Ovary (tissue), 7 donors: ENCODE measurements at regions not wholly inside any gene's neighbourhood (a gene's known extent, or its start where the extent isn't known, plus 50 kb on each side); places are given as distances from the start of the nearest gene placed in this dataset.

ENCODE experiments used
- DNase-seq, 5 donors: peaks; one replicate each; pipeline ENCODE4 v3.0.0-alpha.2; 2019 to 2020
- H3K27ac ChIP-seq, 2 donors: fragments of 200-600 bp; one replicate each; pipeline versions ENCODE4 v1.5.1 to v1.8.0; 2019 to 2022
- H3K27me3 ChIP-seq: fragments of 200-600 bp; one replicate; pipeline ENCODE4 v1.8.0; 2022
- H3K36me3 ChIP-seq: fragments of 200-600 bp; sonication (generic); one replicate; pipeline ENCODE4 v1.5.1; 2019
- H3K4me1 ChIP-seq: one replicate; pipeline ENCODE4 v1.8.1; 2013; ENCODE audit warnings: mild to moderate bottlenecking, moderate library complexity; ENCODE audit not compliant: insufficient read depth
- H3K4me3 ChIP-seq: fragments of 200-600 bp; sonication (generic); one replicate; pipeline ENCODE4 v1.5.1; 2017
- H3K9me3 ChIP-seq, 2 donors: fragments of 200-600 bp in 1 of 2; sonication (generic) in 1 of 2; one replicate each; pipeline versions ENCODE4 v1.5.1 to v1.8.1; 2013 to 2019; ENCODE audit warnings: mild to moderate bottlenecking in 1 of 2, moderate library complexity in 1 of 2
- CTCF ChIP-seq, 3 donors: fragments of 450-650 bp in 2 of 3; fragments of 200-600 bp in 1 of 3; IDR thresholded peaks; one replicate each; pipeline versions ENCODE4 v1.5.1 to v1.8.0; 2016 to 2022; ENCODE audit warnings: antibody characterized with exemption in 3 of 3, mild to moderate bottlenecking in 1 of 3
- EP300 ChIP-seq: sonication (generic); formaldehyde crosslinking; IDR thresholded peaks from one replicate; pipeline ENCODE4 v1.6.1; 2017; ENCODE audit warnings: antibody characterized with exemption
- POLR2A ChIP-seq: fragments of 450-650 bp; IDR thresholded peaks from one replicate; pipeline ENCODE4 v1.6.1; 2017; ENCODE audit warnings: antibody characterized with exemption, mild to moderate bottlenecking, moderate library complexity
- WGBS, 3 donors: extraction: QIAGEN DNeasy Blood & Tissue Kit in 1 of 3; methylation state at CpG; one replicate each; pipeline versions ENCODE4 v1.1.5 to v1.1.7; 2013 to 2017; 5-methylcytosine and 5-hydroxymethylcytosine counted together
- intact Hi-C, 4 donors: fragments of 100-400 bp; cut with DNase I; formaldehyde crosslinking; loops; one replicate each; pipeline versions ENCODE4 v1.11.0 to v1.15.1; 2022 to 2023
- donor health status: DM: no; HTN: no; CAD: no; lungs with moderate emphysema.
- donor health status: DM: no; HTN: no; CAD: no.
- donor health status: Bipolar disorder and iron deficiency.
- donor health status: DM: no; HTN: no; CAD: no.
- donor health status: DM: yes; HTN: yes; CAD: no.

- H3K27ac ChIP-seq, result no peak overlapping the region
- 68 to 80% (median 75%) methylated on average over 9 of the region's 9 CpGs for WGBS, 3 donors
- no peaks in the 10 kb centered on the region for H3K4me1 ChIP-seq
- no peak for DNase-seq
- no peaks in the 10 kb centered on the region for H3K27me3 ChIP-seq
- no peaks in the 10 kb centered on the region for H3K9me3 ChIP-seq
- intact Hi-C loops, result no loop called here
- no peak overlapping the region for H3K4me3 ChIP-seq
- H3K36me3 ChIP-seq, result no peaks in the 10 kb centered on the region
- TF ChIP-seq POLR2A, result no peak
- no peak for TF ChIP-seq CTCF (IDR thresholded peaks at IDR 0.05)
- no peak for TF ChIP-seq EP300
Measured at GRCh38 chr5:2996687-2997086, 245.2 kb upstream of the IRX2 start.

- WGBS, 3 donors, result 75 to 89% (median 85%) methylated on average over 10 to 12 of the region's 12 CpGs
- H3K4me3 ChIP-seq, result no peak overlapping the region
- TF ChIP-seq POLR2A, result no peak
- TF ChIP-seq EP300, result no peak
- TF ChIP-seq CTCF (IDR thresholded peaks at IDR 0.05), result no peak
- H3K9me3 ChIP-seq, result no peaks in the 10 kb centered on the region
- intact Hi-C loops, result no loop called here
- H3K4me1 ChIP-seq, result no peaks in the 10 kb centered on the region
- no peaks in the 10 kb centered on the region for H3K27me3 ChIP-seq
- no peaks in the 10 kb centered on the region for H3K36me3 ChIP-seq
- H3K27ac ChIP-seq, result no peak overlapping the region
- DNase-seq, result no peak
Measured at GRCh38 chr5:2996248-2996647, 244.8 kb upstream of the IRX2 start.

DNA sequence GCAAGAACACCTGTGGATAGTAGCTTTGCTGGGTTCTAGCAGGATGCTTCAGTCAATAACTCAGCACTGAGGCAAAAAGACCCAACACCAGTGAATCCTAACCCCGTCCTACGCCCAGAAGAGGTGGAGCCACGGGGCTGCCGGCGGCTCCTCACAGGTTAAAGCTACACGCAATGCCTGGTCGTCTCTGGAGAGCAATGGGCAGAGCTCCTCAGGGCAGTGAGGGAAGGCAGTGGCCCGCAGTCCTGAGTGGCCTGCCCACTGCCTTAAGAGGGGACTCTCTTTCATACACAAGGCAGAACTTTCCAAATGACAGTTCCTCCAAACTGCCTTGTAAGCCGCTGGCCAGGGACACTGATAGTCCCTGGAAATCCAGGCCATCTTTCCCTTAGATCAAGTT lies 244.2 kb upstream of the IRX2 start:
- no peak overlapping the region for H3K4me3 ChIP-seq
- TF ChIP-seq EP300, result no peak
- 80 to 87% (median 85%) methylated on average over 9 of the region's 9 CpGs for WGBS, 3 donors

DNA sequence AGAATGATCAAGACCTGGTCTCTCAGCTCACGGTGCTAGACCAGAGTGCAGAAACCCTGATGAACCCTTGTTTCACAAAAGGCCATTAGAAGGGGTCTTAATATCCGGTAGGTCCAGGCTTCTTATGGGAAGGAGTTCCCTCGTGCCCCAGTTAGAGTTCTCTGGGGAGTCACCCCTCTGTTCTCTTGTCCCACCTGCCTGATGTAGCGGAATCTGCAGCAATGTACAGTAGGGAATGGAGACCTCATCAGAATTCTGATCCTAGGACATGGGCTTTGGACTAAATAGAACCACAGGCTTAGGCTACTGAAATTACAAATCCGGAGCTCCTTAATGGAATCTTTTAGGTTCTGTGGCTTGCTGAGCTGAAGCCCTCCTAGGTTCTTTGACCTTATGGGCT lies 243.6 kb upstream of the IRX2 start:
- no peak for DNase-seq
- no peaks in the 10 kb centered on the region for H3K9me3 ChIP-seq
- no peaks in the 10 kb centered on the region for H3K27me3 ChIP-seq
- TF ChIP-seq POLR2A, result no peak
- TF ChIP-seq EP300, result no peak
- no peak for TF ChIP-seq CTCF (IDR thresholded peaks at IDR 0.05)
- H3K4me3 ChIP-seq, result no peak overlapping the region
- no peak overlapping the region for H3K27ac ChIP-seq
- 82 to 89% (median 87%) methylated on average over 5 of the region's 5 CpGs for WGBS, 3 donors
- intact Hi-C loops, result no loop called here
- no peaks in the 10 kb centered on the region for H3K36me3 ChIP-seq
- no peaks in the 10 kb centered on the region for H3K4me1 ChIP-seq

More for the DNA sequence above, 244.2 kb upstream of the IRX2 start:
- intact Hi-C loops, result no loop called here
- no peaks in the 10 kb centered on the region for H3K27me3 ChIP-seq
- no peak overlapping the region for H3K27ac ChIP-seq
- H3K9me3 ChIP-seq, result no peaks in the 10 kb centered on the region
- no peak for DNase-seq
- no peaks in the 10 kb centered on the region for H3K36me3 ChIP-seq
- no peaks in the 10 kb centered on the region for H3K4me1 ChIP-seq

- Histone ChIP-seq H3K9me3 (no peaks in the 10 kb centered on the region), H3K27me3 (no peaks in the 10 kb centered on the region), H3K4me1 (no peaks in the 10 kb centered on the region), H3K4me3 (no peak overlapping the region), H3K27ac (no peak overlapping the region), H3K36me3 (no peaks in the 10 kb centered on the region)
- 60 to 72% (median 66%) methylated on average over 5 of the region's 5 CpGs for WGBS, 3 donors
- intact Hi-C loops, result no loop called here
- TF ChIP-seq CTCF (IDR thresholded peaks at IDR 0.05) (no peak), EP300 (no peak), POLR2A (no peak)
- DNase-seq, result no peak
Measured at GRCh38 chr5:2993771-2994170, 242.3 kb upstream of the IRX2 start.
